RWPE1 (cell line): ENCODE measurements at regions not wholly inside any gene's neighbourhood (a gene's known extent, or its start where the extent isn't known, plus 50 kb on each side); places are given as distances from the start of the nearest gene placed in this dataset.

ENCODE experiments used
- CTCF ChIA-PET: fragments of 350-600 bp; sonication (Branson Sonifier 250); formaldehyde crosslinking; extraction: SDS; loops from one replicate; lab custom pipeline; 2021; lab: Yijun Ruan, JAX
- POLR2A ChIA-PET: fragments of 400-600 bp; formaldehyde crosslinking; extraction: SDS; loops from one replicate; lab custom pipeline; 2020; ENCODE audit warnings: antibody characterized with exemption; ENCODE audit not compliant: low non-redundant PET; lab: Yijun Ruan, JAX
- DNase-seq: peaks from one replicate; pipeline ENCODE4 v3.0.0; 2012; ENCODE audit warnings: low spot score
- H3K27ac ChIP-seq: fragments of 450-650 bp; 2 replicates; pipeline ENCODE4 v1.5.1; 2017
- TF ChIP-seq, protein P1 (sequence below): fragments of 450-650 bp; conservative IDR thresholded peaks from 2 replicates; pipeline ENCODE4 v1.5.1; 2017; ENCODE audit warnings: low read depth, mild to moderate bottlenecking

DNA sequence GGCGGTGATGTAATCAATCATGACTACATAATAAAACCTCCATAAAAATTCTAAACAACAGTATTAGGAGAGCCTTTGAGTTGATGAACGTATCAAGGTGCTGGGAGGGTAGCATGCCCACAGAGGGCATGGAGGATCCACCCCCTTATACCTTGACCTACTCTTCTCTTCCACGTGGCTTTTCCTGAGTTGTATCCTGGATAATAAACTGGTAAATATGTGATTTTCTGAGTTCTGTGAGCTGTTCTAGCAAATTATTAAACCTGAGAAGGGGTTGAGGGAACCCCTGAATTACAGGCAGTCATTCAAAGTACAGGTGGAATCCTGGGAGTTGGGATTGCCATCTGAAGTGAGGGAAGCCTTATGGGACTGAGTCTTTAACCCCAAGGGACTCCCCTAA, 446.9 kb downstream of the DYNC2H1 start:
- POLR2A ChIA-PET: no interaction called here
- H3K27ac ChIP-seq: no peak overlapping the region
- TF ChIP-seq, protein P1, sequence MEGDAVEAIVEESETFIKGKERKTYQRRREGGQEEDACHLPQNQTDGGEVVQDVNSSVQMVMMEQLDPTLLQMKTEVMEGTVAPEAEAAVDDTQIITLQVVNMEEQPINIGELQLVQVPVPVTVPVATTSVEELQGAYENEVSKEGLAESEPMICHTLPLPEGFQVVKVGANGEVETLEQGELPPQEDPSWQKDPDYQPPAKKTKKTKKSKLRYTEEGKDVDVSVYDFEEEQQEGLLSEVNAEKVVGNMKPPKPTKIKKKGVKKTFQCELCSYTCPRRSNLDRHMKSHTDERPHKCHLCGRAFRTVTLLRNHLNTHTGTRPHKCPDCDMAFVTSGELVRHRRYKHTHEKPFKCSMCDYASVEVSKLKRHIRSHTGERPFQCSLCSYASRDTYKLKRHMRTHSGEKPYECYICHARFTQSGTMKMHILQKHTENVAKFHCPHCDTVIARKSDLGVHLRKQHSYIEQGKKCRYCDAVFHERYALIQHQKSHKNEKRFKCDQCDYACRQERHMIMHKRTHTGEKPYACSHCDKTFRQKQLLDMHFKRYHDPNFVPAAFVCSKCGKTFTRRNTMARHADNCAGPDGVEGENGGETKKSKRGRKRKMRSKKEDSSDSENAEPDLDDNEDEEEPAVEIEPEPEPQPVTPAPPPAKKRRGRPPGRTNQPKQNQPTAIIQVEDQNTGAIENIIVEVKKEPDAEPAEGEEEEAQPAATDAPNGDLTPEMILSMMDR: no peak
- no peak for DNase-seq
- CTCF ChIA-PET: interaction anchor here (0.5 kb wide), 1 partner anchor 31 kb away, joined by 5 read pairs; no protein-coding TSS in a partner anchor

DNA sequence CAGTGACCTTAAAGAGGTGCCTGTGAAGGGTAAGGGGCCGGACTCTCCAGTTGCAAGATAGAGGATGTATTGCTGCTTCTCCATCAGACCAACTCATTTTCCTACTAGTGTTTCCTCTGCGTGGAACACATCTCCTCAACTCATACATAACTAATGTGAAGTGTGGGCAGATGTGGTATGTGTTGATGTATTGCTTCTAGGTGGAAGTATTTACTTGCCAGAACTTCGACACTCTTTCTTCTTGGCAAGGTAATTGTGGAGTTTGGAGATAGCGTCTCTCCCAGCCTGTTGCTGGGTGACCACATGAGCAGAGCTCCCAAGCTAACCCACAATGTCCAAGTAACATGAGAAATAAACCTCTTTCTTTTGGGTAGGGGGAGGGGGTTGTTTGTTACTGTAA, 456.9 kb downstream of the DYNC2H1 start:
- POLR2A ChIA-PET: no interaction called here
- CTCF ChIA-PET: no interaction called here
- TF ChIP-seq, protein P1: no peak

DNA sequence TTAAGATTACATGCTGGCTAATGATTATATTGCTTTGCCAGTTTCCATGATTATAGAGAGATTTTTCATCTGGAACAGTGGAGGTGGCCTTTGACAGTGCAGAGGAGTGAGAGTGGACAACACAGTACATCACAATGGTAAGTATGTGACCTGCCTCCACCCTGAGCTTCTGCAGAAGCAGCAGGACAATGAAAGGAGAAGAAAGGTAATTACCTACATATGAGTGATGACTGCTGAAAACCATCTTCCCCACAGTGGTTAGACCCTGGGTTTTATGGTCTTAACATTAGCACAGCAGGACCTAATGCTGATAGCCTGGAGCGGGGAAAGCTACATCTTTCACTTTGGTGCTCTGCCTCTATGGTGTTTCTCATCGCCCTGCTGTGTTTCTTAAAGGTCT, 454.7 kb upstream of the DDI1 start:
- no peak for DNase-seq
- POLR2A ChIA-PET: no interaction called here
- TF ChIP-seq, protein P1: no peak
- CTCF ChIA-PET: interaction anchor here (1.0 kb wide), 1 partner anchor 19 kb away, joined by 3 read pairs; no protein-coding TSS in a partner anchor
- no peak overlapping the region for H3K27ac ChIP-seq

More for the DNA sequence above, 456.9 kb downstream of the DYNC2H1 start:
- no peak overlapping the region for H3K27ac ChIP-seq
- no peak for DNase-seq

DNA sequence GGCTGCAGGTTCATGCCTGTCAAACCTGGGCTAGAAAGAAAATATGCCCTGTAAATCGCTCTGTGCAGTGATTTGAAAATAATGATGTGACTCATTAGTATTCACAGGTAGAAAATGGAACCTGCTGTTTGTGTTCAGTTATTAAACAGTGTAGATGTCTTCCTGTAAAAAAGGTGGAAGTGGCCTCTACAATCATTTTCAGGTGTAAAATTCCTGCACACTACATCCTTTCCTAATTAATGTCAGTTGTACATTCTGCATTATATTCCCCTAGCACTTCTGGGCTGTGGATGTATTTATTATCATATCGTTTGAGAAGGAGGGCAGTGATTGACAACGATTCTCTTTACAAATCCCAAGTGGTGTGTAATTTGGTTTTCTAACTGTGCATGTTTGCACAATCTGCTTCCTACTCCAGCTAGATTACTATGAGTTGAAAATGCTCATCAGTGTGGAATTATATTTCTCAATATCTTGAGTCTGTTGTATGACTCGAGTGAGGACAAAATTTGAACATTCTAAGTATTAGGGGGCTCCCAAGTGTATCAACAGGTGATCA, 454.0 kb upstream of the DDI1 start:
- ChIA-PET POLR2A (no interaction called here), CTCF (interaction anchor here (1.0 kb wide), 1 partner anchor 19 kb away, joined by 3 read pairs; no protein-coding TSS in a partner anchor)
- TF ChIP-seq, protein P1: no peak
- DNase-seq: no peak
- H3K27ac ChIP-seq: no peak overlapping the region

DNA sequence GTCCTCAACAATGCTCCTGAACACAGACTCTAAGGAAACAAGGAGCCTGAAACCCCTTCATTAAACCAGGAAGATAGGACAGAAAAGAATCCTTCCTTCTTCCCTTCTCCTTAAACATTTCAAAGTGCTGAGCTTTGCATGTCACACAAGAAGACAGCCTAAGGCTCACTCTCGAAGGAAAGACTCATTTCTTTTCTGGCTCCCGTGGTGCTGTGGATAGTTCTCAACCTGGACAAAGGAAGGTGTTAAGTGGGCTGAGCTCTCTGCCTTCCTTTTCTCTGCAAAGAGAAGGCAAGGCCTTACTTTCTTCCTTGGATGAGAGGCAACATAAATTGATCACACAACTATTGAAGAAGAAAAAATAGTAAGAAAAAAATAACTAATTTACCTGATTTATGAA, 452.4 kb upstream of the DDI1 start:
- ChIA-PET POLR2A (no interaction called here), CTCF (no interaction called here)
- no peak overlapping the region for H3K27ac ChIP-seq
- TF ChIP-seq, protein P1: no peak
- no peak for DNase-seq

DNA sequence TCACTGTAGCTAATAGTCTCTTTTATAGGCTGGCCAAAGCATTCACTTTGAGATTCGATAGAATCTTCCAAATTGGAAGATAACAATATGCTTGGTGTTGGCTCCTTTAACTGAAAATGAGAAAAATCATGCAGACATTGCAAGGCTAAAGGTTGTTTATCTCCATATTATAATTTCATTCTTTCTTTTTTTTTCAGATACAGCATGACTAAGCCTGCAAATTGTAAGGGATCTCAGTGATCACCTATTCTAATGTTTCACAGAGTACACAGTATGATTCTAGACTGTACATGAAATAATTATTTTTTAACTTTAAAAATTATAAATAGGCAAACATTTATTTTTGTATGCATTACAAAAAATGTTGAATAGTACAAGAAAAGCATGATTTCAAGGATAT, 451.7 kb upstream of the DDI1 start:
- TF ChIP-seq, protein P1: no peak
- DNase-seq: no peak
- no peak overlapping the region for H3K27ac ChIP-seq
- POLR2A ChIA-PET: no interaction called here
- CTCF ChIA-PET: no interaction called here

DNA sequence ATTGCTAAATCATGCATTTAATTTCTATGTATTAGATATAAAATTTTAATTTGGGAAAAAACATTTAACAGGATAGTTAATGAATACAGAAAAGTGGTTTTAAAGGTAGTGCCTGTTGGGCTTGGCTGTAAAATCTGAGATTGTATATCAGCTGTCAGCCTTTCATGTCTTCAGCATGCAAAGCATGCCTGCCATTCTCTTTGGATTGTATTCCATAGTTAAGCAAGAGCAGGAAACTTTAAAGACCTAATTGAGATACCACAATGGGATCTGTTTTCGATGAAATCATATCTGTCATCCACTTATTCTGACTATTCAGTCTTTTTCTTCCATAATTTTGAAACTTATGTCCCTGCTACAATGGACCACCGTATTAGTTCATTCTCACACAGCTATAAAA, 451.0 kb upstream of the DDI1 start:
- POLR2A ChIA-PET: no interaction called here
- no peak for DNase-seq
- no peak overlapping the region for H3K27ac ChIP-seq
- CTCF ChIA-PET: no interaction called here
- TF ChIP-seq, protein P1: no peak
